Mesenchymal stem cell (in vitro differentiated cells and primary cell): ENCODE measurements at regions not wholly inside any gene's neighbourhood (a gene's known extent, or its start where the extent isn't known, plus 50 kb on each side); places are given as distances from the start of the nearest gene placed in this dataset.
"Not testable (repeated sequence)": the region's sequence is repeated elsewhere in the genome, so short reads cannot be mapped to it uniquely, and the experiment has no call there.

Experiments
- DNase-seq: peaks from one replicate; pipeline ENCODE4 v3.0.0-alpha.2; 2013
- H2AFZ ChIP-seq: one replicate; pipeline ENCODE4 v1.6.1; 2013; ENCODE audit warnings: low read depth, mild to moderate bottlenecking, control low read depth, inconsistent platforms, low read length, moderate library complexity
- H2AK5ac ChIP-seq: 2 replicates; pipeline ENCODE4 v1.6.1; 2013; ENCODE audit warnings: low read length, moderate library complexity, mild to moderate bottlenecking, inconsistent platforms; ENCODE audit not compliant: severe bottlenecking
- H2BK120ac ChIP-seq: one replicate; pipeline ENCODE4 v1.6.1; 2013; ENCODE audit warnings: low read depth, mild to moderate bottlenecking, inconsistent platforms, low read length, moderate library complexity
- H2BK12ac ChIP-seq, 2 experiments: one replicate each; pipeline ENCODE4 v1.6.1; 2013; ENCODE audit warnings: inconsistent platforms in 2 of 2, low read length in 2 of 2, mild to moderate bottlenecking in 2 of 2, moderate library complexity in 2 of 2, control low read depth in 1 of 2
- H2BK15ac ChIP-seq: one replicate; pipeline ENCODE4 v1.6.1; 2013; ENCODE audit warnings: mild to moderate bottlenecking, low read depth, inconsistent platforms; ENCODE audit not compliant: poor library complexity, severe bottlenecking
- H2BK5ac ChIP-seq: 2 replicates; pipeline ENCODE4 v1.6.1; 2013; ENCODE audit warnings: low read depth, mild to moderate bottlenecking, low read length, control low read depth, inconsistent platforms; ENCODE audit not compliant: poor library complexity, severe bottlenecking
- H3K14ac ChIP-seq, 2 experiments: one replicate each; pipeline ENCODE4 v1.6.1; 2013; ENCODE audit warnings: inconsistent platforms in 2 of 2, low read length in 2 of 2, control low read depth in 1 of 2, mild to moderate bottlenecking in 1 of 2, moderate library complexity in 1 of 2
- H3K18ac ChIP-seq, 2 experiments: one replicate each; pipeline ENCODE4 v1.6.1; 2013; ENCODE audit warnings: inconsistent platforms in 2 of 2, low read length in 2 of 2, control low read depth in 1 of 2, low read depth in 1 of 2, mild to moderate bottlenecking in 1 of 2
- H3K23ac ChIP-seq, 2 experiments: one replicate each; pipeline ENCODE4 v1.6.1; 2013; ENCODE audit warnings: inconsistent platforms in 2 of 2, low read length in 2 of 2, mild to moderate bottlenecking in 2 of 2, moderate library complexity in 2 of 2, control low read depth in 1 of 2
- H3K27ac ChIP-seq: 2 replicates; pipeline ENCODE4 v1.5.1; 2013; ENCODE audit warnings: mild to moderate bottlenecking, moderate library complexity, low read length, control low read depth, inconsistent platforms; ENCODE audit not compliant: poor library complexity, severe bottlenecking
- H3K27me3 ChIP-seq, 2 experiments: 2 replicates each; pipeline versions ENCODE4 v1.6.1 to v1.7.0; 2013; ENCODE audit warnings: low read length in 2 of 2, mild to moderate bottlenecking in 2 of 2, moderate library complexity in 2 of 2, control low read depth in 1 of 2, inconsistent platforms in 1 of 2; ENCODE audit not compliant: control insufficient read depth in 1 of 2, insufficient read depth in 1 of 2
- H3K36me3 ChIP-seq, 2 experiments: 2 replicates each; pipeline versions ENCODE4 v1.6.1 to v1.7.0; 2013; ENCODE audit warnings: low read length in 2 of 2, control low read depth in 1 of 2, inconsistent platforms in 1 of 2, low read depth in 1 of 2, mild to moderate bottlenecking in 1 of 2; ENCODE audit not compliant: insufficient read depth in 2 of 2, control insufficient read depth in 1 of 2
- H3K4ac ChIP-seq, 2 experiments: one replicate each; pipeline ENCODE4 v1.6.1; 2013; ENCODE audit warnings: inconsistent platforms in 2 of 2, low read length in 2 of 2, mild to moderate bottlenecking in 2 of 2, moderate library complexity in 2 of 2, control low read depth in 1 of 2, low read depth in 1 of 2
- H3K4me1 ChIP-seq: 2 replicates; pipeline ENCODE4 v1.6.1; 2013; ENCODE audit warnings: low read depth, low read length, control low read depth; ENCODE audit not compliant: control insufficient read depth, insufficient read depth
- H3K4me2 ChIP-seq: 2 replicates; pipeline ENCODE4 v1.6.1; 2013; ENCODE audit warnings: low read length, mild to moderate bottlenecking, inconsistent platforms; ENCODE audit not compliant: poor library complexity, severe bottlenecking
- H3K4me3 ChIP-seq, 2 experiments: 2 replicates each; pipeline versions ENCODE4 v1.5.1 to v1.7.0; 2013; ENCODE audit warnings: low read length in 2 of 2, mild to moderate bottlenecking in 2 of 2, control low read depth in 1 of 2, low read depth in 1 of 2; ENCODE audit not compliant: insufficient read depth in 1 of 2
- H3K79me1 ChIP-seq: replicated peaks from 2 replicates; pipeline ENCODE4 v1.6.1; 2013; ENCODE audit warnings: mild to moderate bottlenecking, control low read depth, low read length, inconsistent platforms; ENCODE audit not compliant: poor library complexity, severe bottlenecking
- H3K9ac ChIP-seq: 2 replicates; pipeline ENCODE4 v1.7.0; 2013; ENCODE audit warnings: mild to moderate bottlenecking, low read length, moderate library complexity
- H3K9me3 ChIP-seq: 2 replicates; pipeline ENCODE4 v1.7.0; 2013; ENCODE audit warnings: mild to moderate bottlenecking, low read length; ENCODE audit not compliant: control insufficient read depth
- H4K8ac ChIP-seq: one replicate; pipeline ENCODE4 v1.6.1; 2013; ENCODE audit warnings: inconsistent platforms, mild to moderate bottlenecking, low read length, moderate library complexity
- H4K91ac ChIP-seq: one replicate; pipeline ENCODE4 v1.6.1; 2013; ENCODE audit warnings: mild to moderate bottlenecking, low read length, inconsistent platforms
- WGBS: methylation state at CpG from one replicate; pipeline ENCODE4 v1.1.7; 2013; ENCODE audit warnings: mixed read lengths; 5-methylcytosine and 5-hydroxymethylcytosine counted together

DNA sequence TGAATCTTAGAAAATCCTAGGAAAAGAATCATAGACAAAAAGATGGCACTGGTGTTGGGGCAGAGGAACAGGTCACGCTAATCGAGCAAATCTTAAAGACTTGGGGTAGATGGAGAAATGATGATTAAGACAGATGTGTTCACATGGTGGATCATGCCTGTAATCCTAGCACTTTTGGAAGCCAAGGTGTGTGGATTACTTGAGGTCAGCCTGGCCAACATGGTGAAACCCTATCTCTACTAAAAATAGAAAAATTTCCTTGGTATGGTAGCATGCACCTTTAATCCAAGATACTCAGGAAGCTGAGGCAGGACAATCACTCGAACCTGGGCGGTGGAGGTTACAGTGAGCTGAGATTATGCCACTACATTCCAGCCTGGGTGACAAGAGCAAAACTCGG, 145.7 kb upstream of the HSFY2 start:
- H2BK15ac ChIP-seq: no peak overlapping the region
- H3K36me3 ChIP-seq: no peaks in the 10 kb centered on the region

DNA sequence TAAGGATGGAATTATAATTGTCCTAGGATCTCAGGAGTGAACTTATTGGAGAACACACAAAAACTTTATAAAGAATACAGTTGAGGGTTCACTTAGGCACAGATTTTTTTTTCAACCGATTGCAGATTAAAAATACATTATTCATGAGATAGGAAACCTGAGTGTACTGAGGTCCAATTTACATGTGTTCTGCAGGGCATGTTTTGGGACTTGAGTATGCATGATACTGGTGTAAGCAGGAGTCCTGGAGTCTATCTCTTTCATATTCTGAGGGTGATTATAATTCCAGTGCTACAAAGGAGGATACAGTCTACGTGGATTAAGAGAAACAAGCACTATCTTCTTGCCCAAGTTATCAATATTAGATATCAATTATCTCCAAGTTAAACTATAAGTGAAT, 139.3 kb upstream of the HSFY2 start:
- Histone ChIP-seq H2AFZ (no peak overlapping the region), H3K36me3 (no peaks in the 10 kb centered on the region), H3K4me1 (no peaks in the 10 kb centered on the region), H3K27ac (no peak overlapping the region), H3K18ac (no peak overlapping the region), H4K8ac (no peak overlapping the region), H3K9ac (no peak overlapping the region), H3K4me3 (no peak overlapping the region), H2BK120ac (no peak overlapping the region), H3K79me1 (no peaks in the 10 kb centered on the region), H4K91ac (no peak overlapping the region), H3K4me2 (no peak overlapping the region), H2AK5ac (no peak overlapping the region), H3K4ac (no peak overlapping the region), H2BK5ac (no peak overlapping the region), H3K27me3 (no peaks in the 10 kb centered on the region), H2BK15ac (no peak overlapping the region), H2BK12ac (no peak overlapping the region), H3K9me3 (no peaks in the 10 kb centered on the region), H3K14ac (no peak overlapping the region), H3K23ac (no peak overlapping the region)
- DNase-seq: no peak
- no CpG with 5 or more reads among the region's 2 CpGs for WGBS

More for the DNA sequence above, 145.7 kb upstream of the HSFY2 start:
- H3K27ac ChIP-seq: no peak overlapping the region
- no peaks in the 10 kb centered on the region for H3K9me3 ChIP-seq
- H3K27me3 ChIP-seq: no peaks in the 10 kb centered on the region
- WGBS: 76% methylated on average over 5 of the region's 5 CpGs
- H3K4me2 ChIP-seq: no peak overlapping the region
- H3K18ac ChIP-seq: no peak overlapping the region
- H4K8ac ChIP-seq: no peak overlapping the region
- no peak overlapping the region for H3K4me3 ChIP-seq
- no peaks in the 10 kb centered on the region for H3K79me1 ChIP-seq
- H2AK5ac ChIP-seq: no peak overlapping the region
- H2BK120ac ChIP-seq: no peak overlapping the region
- H4K91ac ChIP-seq: no peak overlapping the region
- no peaks in the 10 kb centered on the region for H3K4me1 ChIP-seq
- no peak overlapping the region for H2AFZ ChIP-seq
- H3K4ac ChIP-seq: no peak overlapping the region
- H3K23ac ChIP-seq: no peak overlapping the region
- H3K14ac ChIP-seq: no peak overlapping the region
- H2BK5ac ChIP-seq: no peak overlapping the region
- no peak overlapping the region for H2BK12ac ChIP-seq
- no peak for DNase-seq
- no peak overlapping the region for H3K9ac ChIP-seq

DNA sequence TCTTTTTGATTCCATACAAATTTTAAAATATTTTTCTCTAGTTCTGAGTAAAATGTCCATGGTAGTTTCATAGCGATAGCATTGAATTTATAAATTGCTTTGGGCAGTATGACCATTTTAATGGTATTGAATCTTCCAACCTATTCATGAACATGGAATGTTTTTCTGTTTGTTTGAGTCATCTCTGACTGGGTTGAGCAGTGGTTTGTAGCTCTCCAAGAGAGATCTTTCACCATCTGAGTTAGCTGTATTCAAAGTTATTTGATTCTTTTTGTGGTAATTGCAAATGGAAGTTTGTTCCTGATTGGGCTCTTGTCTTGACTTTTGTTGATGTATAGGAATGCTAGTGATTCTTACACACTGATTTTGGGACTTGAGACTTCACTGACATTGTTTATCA, 136.3 kb upstream of the HSFY2 start:
- Histone ChIP-seq H3K9me3 (no peaks in the 10 kb centered on the region), H4K91ac (no peak overlapping the region)

GRCh38 chrY:18906198-18906597, 132.7 kb upstream of the HSFY2 start:
- H3K9ac ChIP-seq, H3K9me3 ChIP-seq, H2BK15ac ChIP-seq, H2BK120ac ChIP-seq, H2BK12ac ChIP-seq, H3K27ac ChIP-seq, H3K4me1 ChIP-seq, H2AFZ ChIP-seq, H3K4ac ChIP-seq, H3K36me3 ChIP-seq, H3K27me3 ChIP-seq, H4K91ac ChIP-seq, H4K8ac ChIP-seq, H2AK5ac ChIP-seq, H3K4me3 ChIP-seq, H2BK5ac ChIP-seq, H3K79me1 ChIP-seq, H3K18ac ChIP-seq, H3K14ac ChIP-seq, DNase-seq, H3K23ac ChIP-seq, H3K4me2 ChIP-seq: not testable (repeated sequence)
- 100% methylated on average over 4 of the region's 8 CpGs for WGBS

More for the DNA sequence above, 136.3 kb upstream of the HSFY2 start:
- no peak overlapping the region for H3K18ac ChIP-seq
- no peak overlapping the region for H3K9ac ChIP-seq
- no peak overlapping the region for H3K4ac ChIP-seq
- no peak overlapping the region for H2BK12ac ChIP-seq
- H4K8ac ChIP-seq: no peak overlapping the region
- no peak overlapping the region for H2BK120ac ChIP-seq
- no peak overlapping the region for H3K14ac ChIP-seq
- no peak overlapping the region for H2AFZ ChIP-seq
- no peaks in the 10 kb centered on the region for H3K79me1 ChIP-seq
- DNase-seq: no peak
- H2BK15ac ChIP-seq: no peak overlapping the region
- no peak overlapping the region for H3K4me2 ChIP-seq
- H3K27me3 ChIP-seq: no peaks in the 10 kb centered on the region
- no peak overlapping the region for H3K4me3 ChIP-seq
- no peak overlapping the region for H2BK5ac ChIP-seq
- WGBS: no CpG with 5 or more reads among the region's 1 CpG
- no peak overlapping the region for H3K27ac ChIP-seq
- no peak overlapping the region for H2AK5ac ChIP-seq
- H3K36me3 ChIP-seq: no peaks in the 10 kb centered on the region
- no peaks in the 10 kb centered on the region for H3K4me1 ChIP-seq
- H3K23ac ChIP-seq: no peak overlapping the region
